ENCODE measurements at regions not wholly inside any gene's neighbourhood (a gene's known extent, or its start where the extent isn't known, plus 50 kb on each side); places are given as distances from the start of the nearest gene placed in this dataset.

DNA sequence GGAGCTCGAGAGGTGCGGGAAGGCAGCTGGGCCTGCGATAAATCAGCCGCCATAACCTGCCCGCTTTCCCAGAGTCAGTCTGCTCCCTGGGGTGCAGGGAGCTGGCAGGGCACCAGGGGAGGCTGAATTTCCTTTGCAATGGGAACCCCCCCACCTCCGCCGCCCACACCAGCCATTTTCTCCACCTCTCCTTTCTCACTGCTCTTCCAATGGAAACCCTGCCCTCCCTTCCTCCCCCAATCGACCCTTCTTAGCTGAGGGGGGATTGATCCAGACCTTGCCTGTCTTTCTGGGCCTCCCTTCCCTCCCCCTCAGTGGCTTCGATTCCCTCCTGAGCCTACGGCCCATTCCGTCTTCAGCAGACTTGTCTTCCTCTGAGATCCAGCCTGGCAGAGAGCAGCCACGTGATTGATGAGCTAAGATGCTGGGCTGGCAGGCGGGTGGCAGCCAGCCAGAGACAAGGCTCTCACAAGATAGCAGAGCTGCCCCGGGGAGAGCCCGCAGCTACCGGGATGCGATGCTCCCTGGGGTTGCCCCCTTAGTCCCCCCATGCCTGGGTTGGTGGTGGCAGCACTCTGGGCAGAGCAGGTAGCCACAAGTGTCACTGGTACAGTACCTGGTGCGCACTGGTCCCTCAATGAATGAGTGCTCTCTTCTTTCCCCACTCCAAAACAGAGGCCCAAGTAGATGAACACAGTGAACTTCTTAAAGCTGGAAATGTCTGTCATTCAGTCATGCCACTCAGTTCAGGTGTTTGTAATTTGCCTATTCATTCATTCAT is 53.7 kb upstream of the FABP6 start:
- no peak for DNase-seq (ENCODE audit: extremely low spot score, unreplicated experiment)

DNA sequence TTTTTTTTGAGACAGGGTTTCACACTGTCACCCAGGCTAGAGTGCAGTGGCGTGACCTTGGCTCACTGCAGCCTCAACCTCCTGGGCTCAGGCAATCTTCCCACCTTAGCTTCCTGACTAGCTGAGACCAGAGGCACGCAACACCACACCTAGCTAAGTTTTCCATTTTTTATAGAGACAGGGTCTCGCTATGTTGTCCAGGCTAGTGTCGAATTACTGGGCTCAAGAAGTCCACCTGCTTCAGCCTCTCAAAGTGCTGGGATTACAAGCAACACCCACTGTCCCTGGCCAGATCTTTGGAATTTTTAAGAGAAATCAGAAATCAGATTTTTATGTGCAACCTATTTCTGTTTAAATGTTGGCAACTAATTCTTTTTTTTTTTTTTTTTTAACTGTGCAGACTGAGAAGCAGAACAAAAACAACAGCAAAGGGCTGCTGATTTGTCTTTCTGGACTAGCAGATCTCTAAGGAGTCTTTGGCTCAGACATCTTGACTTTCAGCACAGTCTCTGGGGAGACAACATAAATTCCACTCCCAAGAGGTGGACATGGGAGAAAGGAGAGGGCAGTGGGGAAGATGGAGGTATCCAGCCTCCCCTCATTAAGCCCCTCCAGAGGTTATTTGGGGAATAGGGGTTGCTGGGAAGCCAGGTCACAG is 54.4 kb upstream of the FABP6 start:
- Mint-ChIP-seq H3K27ac (ENCODE audit: unreplicated experiment) (no peak overlapping the region), H3K9me3 (ENCODE audit: unreplicated experiment) (no peaks in the 10 kb centered on the region), H3K4me1 (ENCODE audit: unreplicated experiment) (peaks cover 9% of the 10 kb centered on the region), H3K4me3 (ENCODE audit: unreplicated experiment) (no peak overlapping the region), H3K27me3 (ENCODE audit: unreplicated experiment) (no peaks in the 10 kb centered on the region), H3K36me3 (ENCODE audit: unreplicated experiment) (no peaks in the 10 kb centered on the region)
- TF ChIP-seq, protein P1, sequence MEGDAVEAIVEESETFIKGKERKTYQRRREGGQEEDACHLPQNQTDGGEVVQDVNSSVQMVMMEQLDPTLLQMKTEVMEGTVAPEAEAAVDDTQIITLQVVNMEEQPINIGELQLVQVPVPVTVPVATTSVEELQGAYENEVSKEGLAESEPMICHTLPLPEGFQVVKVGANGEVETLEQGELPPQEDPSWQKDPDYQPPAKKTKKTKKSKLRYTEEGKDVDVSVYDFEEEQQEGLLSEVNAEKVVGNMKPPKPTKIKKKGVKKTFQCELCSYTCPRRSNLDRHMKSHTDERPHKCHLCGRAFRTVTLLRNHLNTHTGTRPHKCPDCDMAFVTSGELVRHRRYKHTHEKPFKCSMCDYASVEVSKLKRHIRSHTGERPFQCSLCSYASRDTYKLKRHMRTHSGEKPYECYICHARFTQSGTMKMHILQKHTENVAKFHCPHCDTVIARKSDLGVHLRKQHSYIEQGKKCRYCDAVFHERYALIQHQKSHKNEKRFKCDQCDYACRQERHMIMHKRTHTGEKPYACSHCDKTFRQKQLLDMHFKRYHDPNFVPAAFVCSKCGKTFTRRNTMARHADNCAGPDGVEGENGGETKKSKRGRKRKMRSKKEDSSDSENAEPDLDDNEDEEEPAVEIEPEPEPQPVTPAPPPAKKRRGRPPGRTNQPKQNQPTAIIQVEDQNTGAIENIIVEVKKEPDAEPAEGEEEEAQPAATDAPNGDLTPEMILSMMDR (IDR thresholded peaks at IDR 0.05): no peak
- no peak for DNase-seq (ENCODE audit: extremely low spot score, unreplicated experiment)

More for the DNA sequence above, 53.7 kb upstream of the FABP6 start:
- TF ChIP-seq, protein P1 (IDR thresholded peaks at IDR 0.05): no peak
- H3K36me3 Mint-ChIP-seq (ENCODE audit: unreplicated experiment): no peaks in the 10 kb centered on the region
- H3K4me3 Mint-ChIP-seq (ENCODE audit: unreplicated experiment): no peak overlapping the region
- no peak overlapping the region for H3K27ac Mint-ChIP-seq (ENCODE audit: unreplicated experiment)
- no peaks in the 10 kb centered on the region for H3K9me3 Mint-ChIP-seq (ENCODE audit: unreplicated experiment)
- H3K27me3 Mint-ChIP-seq (ENCODE audit: unreplicated experiment): no peaks in the 10 kb centered on the region
- H3K4me1 Mint-ChIP-seq (ENCODE audit: unreplicated experiment): peaks cover 9% of the 10 kb centered on the region

DNA sequence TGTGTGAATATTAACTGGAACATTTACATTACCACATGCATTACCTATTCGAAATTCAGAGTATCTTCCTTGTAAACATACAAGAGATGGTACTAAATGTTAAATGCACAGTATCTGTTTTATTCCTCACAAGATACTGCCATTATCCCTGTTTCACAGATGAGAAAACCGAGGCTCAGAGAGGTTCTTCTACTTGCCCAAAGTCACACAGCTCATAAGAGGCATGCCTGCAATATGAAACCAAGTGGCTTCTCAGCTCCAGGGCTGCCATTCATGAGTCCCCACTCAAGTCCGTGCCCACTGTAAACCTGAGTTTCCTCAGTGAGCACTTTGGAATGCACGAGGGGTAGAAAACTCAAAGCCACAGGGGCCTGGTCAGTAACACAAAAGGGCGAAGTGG is 55.0 kb upstream of the FABP6 start:
- Mint-ChIP-seq H3K4me1 (ENCODE audit: unreplicated experiment) (peaks cover 15% of the 10 kb centered on the region), H3K4me3 (ENCODE audit: unreplicated experiment) (no peak overlapping the region), H3K27ac (ENCODE audit: unreplicated experiment) (no peak overlapping the region), H3K9me3 (ENCODE audit: unreplicated experiment) (no peaks in the 10 kb centered on the region), H3K27me3 (ENCODE audit: unreplicated experiment) (no peaks in the 10 kb centered on the region), H3K36me3 (ENCODE audit: unreplicated experiment) (no peaks in the 10 kb centered on the region)
- DNase-seq (ENCODE audit: extremely low spot score, unreplicated experiment): no peak
- TF ChIP-seq, protein P1 (IDR thresholded peaks at IDR 0.05): no peak

- H3K4me3 Mint-ChIP-seq (ENCODE audit: unreplicated experiment): no peak overlapping the region
- no peaks in the 10 kb centered on the region for H3K36me3 Mint-ChIP-seq (ENCODE audit: unreplicated experiment)
- DNase-seq (ENCODE audit: extremely low spot score, unreplicated experiment): no peak
- H3K4me1 Mint-ChIP-seq (ENCODE audit: unreplicated experiment): peaks cover 25% of the 10 kb centered on the region
- H3K9me3 Mint-ChIP-seq (ENCODE audit: unreplicated experiment): no peaks in the 10 kb centered on the region
- TF ChIP-seq, protein P1 (IDR thresholded peaks at IDR 0.05): no peak
- H3K27ac Mint-ChIP-seq (ENCODE audit: unreplicated experiment): no peak overlapping the region
- H3K27me3 Mint-ChIP-seq (ENCODE audit: unreplicated experiment): no peaks in the 10 kb centered on the region
Observed at GRCh38 chr5:160171666-160172065, 52.4 kb upstream of the PWWP2A start.

- no peak overlapping the region for H3K4me3 Mint-ChIP-seq (ENCODE audit: unreplicated experiment)
- H3K9me3 Mint-ChIP-seq (ENCODE audit: unreplicated experiment): no peaks in the 10 kb centered on the region
- DNase-seq (ENCODE audit: extremely low spot score, unreplicated experiment): no peak
Observed at GRCh38 chr5:160169326-160169725, 50.1 kb upstream of the PWWP2A start.

More at GRCh38 chr5:160169326-160169725, 50.1 kb upstream of the PWWP2A start:
- H3K27ac Mint-ChIP-seq (ENCODE audit: unreplicated experiment): peak overlapping the region; percentile 10
- H3K27me3 Mint-ChIP-seq (ENCODE audit: unreplicated experiment): no peaks in the 10 kb centered on the region
- H3K4me1 Mint-ChIP-seq (ENCODE audit: unreplicated experiment): peaks cover 38% of the 10 kb centered on the region
- no peaks in the 10 kb centered on the region for H3K36me3 Mint-ChIP-seq (ENCODE audit: unreplicated experiment)
- TF ChIP-seq, protein P1 (IDR thresholded peaks at IDR 0.05): no peak

Measured in osteocyte (in vitro differentiated cells).